ENCODE measurements at regions not wholly inside any gene's neighbourhood (a gene's known extent, or its start where the extent isn't known, plus 50 kb on each side); places are given as distances from the start of the nearest gene placed in this dataset.

DNA sequence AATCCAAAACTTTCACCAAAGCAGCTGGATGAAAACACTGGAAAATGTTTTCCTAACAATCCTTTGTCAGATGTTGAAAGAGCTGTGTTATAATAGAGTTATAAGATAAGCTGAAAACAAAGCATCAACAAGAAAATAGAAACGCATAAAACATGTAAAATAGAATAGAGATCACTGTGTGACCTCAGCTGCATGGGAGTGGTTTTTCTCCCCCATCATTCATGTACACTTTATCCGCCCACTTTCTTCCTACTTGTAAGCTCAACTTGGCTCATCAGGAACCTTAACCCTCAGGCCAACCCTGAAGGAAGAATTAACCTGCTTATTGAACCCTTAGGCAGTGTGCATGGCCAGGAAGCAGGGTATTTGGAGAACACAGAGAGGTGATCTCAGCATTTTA lies 238.5 kb upstream of the PMFBP1 start:
- TF ChIP-seq, protein P1, sequence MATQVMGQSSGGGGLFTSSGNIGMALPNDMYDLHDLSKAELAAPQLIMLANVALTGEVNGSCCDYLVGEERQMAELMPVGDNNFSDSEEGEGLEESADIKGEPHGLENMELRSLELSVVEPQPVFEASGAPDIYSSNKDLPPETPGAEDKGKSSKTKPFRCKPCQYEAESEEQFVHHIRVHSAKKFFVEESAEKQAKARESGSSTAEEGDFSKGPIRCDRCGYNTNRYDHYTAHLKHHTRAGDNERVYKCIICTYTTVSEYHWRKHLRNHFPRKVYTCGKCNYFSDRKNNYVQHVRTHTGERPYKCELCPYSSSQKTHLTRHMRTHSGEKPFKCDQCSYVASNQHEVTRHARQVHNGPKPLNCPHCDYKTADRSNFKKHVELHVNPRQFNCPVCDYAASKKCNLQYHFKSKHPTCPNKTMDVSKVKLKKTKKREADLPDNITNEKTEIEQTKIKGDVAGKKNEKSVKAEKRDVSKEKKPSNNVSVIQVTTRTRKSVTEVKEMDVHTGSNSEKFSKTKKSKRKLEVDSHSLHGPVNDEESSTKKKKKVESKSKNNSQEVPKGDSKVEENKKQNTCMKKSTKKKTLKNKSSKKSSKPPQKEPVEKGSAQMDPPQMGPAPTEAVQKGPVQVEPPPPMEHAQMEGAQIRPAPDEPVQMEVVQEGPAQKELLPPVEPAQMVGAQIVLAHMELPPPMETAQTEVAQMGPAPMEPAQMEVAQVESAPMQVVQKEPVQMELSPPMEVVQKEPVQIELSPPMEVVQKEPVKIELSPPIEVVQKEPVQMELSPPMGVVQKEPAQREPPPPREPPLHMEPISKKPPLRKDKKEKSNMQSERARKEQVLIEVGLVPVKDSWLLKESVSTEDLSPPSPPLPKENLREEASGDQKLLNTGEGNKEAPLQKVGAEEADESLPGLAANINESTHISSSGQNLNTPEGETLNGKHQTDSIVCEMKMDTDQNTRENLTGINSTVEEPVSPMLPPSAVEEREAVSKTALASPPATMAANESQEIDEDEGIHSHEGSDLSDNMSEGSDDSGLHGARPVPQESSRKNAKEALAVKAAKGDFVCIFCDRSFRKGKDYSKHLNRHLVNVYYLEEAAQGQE (tag by site-specific recombination; IDR thresholded peaks at IDR 0.05) = no peak
- TF ChIP-seq ZBTB21 (tag by site-specific recombination; IDR thresholded peaks at IDR 0.05) (no peak), ZNF555 (tag by site-specific recombination; conservative IDR thresholded peaks at IDR 0.05) (no peak), ZNF530 (tag by site-specific recombination; IDR thresholded peaks at IDR 0.05; ENCODE audit: low read depth) (no peak), KLF16 (tag by site-specific recombination; IDR thresholded peaks at IDR 0.05) (no peak), TRIM28 (IDR thresholded peaks at IDR 0.05; ENCODE audit: borderline replicate concordance, low read length) (no peak), ZNF121 (tag by site-specific recombination; IDR thresholded peaks at IDR 0.05) (no peak)
- TF ChIP-seq, protein P2, sequence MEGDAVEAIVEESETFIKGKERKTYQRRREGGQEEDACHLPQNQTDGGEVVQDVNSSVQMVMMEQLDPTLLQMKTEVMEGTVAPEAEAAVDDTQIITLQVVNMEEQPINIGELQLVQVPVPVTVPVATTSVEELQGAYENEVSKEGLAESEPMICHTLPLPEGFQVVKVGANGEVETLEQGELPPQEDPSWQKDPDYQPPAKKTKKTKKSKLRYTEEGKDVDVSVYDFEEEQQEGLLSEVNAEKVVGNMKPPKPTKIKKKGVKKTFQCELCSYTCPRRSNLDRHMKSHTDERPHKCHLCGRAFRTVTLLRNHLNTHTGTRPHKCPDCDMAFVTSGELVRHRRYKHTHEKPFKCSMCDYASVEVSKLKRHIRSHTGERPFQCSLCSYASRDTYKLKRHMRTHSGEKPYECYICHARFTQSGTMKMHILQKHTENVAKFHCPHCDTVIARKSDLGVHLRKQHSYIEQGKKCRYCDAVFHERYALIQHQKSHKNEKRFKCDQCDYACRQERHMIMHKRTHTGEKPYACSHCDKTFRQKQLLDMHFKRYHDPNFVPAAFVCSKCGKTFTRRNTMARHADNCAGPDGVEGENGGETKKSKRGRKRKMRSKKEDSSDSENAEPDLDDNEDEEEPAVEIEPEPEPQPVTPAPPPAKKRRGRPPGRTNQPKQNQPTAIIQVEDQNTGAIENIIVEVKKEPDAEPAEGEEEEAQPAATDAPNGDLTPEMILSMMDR (tag by site-specific recombination; IDR thresholded peaks at IDR 0.05) = no peak
- TF ChIP-seq, protein P3, sequence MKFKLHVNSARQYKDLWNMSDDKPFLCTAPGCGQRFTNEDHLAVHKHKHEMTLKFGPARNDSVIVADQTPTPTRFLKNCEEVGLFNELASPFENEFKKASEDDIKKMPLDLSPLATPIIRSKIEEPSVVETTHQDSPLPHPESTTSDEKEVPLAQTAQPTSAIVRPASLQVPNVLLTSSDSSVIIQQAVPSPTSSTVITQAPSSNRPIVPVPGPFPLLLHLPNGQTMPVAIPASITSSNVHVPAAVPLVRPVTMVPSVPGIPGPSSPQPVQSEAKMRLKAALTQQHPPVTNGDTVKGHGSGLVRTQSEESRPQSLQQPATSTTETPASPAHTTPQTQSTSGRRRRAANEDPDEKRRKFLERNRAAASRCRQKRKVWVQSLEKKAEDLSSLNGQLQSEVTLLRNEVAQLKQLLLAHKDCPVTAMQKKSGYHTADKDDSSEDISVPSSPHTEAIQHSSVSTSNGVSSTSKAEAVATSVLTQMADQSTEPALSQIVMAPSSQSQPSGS (tag by site-specific recombination; IDR thresholded peaks at IDR 0.05; ENCODE audit: low read depth) = no peak
- TF ChIP-seq, protein P4, sequence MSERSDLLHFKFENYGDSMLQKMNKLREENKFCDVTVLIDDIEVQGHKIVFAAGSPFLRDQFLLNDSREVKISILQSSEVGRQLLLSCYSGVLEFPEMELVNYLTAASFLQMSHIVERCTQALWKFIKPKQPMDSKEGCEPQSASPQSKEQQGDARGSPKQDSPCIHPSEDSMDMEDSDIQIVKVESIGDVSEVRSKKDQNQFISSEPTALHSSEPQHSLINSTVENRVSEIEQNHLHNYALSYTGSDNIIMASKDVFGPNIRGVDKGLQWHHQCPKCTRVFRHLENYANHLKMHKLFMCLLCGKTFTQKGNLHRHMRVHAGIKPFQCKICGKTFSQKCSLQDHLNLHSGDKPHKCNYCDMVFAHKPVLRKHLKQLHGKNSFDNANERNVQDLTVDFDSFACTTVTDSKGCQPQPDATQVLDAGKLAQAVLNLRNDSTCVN (tag by site-specific recombination; optimal IDR thresholded peaks at IDR 0.05) = no peak
- TF ChIP-seq, protein P5, sequence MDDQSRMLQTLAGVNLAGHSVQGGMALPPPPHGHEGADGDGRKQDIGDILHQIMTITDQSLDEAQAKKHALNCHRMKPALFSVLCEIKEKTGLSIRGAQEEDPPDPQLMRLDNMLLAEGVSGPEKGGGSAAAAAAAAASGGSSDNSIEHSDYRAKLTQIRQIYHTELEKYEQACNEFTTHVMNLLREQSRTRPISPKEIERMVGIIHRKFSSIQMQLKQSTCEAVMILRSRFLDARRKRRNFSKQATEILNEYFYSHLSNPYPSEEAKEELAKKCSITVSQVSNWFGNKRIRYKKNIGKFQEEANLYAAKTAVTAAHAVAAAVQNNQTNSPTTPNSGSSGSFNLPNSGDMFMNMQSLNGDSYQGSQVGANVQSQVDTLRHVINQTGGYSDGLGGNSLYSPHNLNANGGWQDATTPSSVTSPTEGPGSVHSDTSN (CRISPR knock-in tag; IDR thresholded peaks at IDR 0.05) = no peak
- TF ChIP-seq, protein P6, sequence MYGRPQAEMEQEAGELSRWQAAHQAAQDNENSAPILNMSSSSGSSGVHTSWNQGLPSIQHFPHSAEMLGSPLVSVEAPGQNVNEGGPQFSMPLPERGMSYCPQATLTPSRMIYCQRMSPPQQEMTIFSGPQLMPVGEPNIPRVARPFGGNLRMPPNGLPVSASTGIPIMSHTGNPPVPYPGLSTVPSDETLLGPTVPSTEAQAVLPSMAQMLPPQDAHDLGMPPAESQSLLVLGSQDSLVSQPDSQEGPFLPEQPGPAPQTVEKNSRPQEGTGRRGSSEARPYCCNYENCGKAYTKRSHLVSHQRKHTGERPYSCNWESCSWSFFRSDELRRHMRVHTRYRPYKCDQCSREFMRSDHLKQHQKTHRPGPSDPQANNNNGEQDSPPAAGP (tag by site-specific recombination; IDR thresholded peaks at IDR 0.05) = no peak
- TF ChIP-seq, protein P7, sequence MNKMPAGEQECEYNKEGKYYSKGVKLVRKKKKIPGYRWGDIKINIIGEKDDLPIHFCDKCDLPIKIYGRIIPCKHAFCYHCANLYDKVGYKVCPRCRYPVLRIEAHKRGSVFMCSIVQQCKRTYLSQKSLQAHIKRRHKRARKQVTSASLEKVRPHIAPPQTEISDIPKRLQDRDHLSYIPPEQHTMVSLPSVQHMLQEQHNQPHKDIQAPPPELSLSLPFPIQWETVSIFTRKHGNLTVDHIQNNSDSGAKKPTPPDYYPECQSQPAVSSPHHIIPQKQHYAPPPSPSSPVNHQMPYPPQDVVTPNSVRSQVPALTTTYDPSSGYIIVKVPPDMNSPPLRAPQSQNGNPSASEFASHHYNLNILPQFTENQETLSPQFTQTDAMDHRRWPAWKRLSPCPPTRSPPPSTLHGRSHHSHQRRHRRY (tag by site-specific recombination; IDR thresholded peaks at IDR 0.05) = no peak
- TF ChIP-seq, protein P8, sequence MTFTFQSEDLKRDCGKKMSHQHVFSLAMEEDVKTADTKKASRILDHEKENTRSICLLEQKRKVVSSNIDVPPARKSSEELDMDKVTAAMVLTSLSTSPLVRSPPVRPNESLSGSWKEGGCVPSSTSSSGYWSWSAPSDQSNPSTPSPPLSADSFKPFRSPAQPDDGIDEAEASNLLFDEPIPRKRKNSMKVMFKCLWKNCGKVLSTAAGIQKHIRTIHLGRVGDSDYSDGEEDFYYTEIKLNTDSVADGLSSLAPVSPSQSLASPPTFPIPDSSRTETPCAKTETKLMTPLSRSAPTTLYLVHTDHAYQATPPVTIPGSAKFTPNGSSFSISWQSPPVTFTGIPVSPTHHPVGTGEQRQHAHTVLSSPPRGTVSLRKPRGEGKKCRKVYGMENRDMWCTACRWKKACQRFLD (tag by site-specific recombination; IDR thresholded peaks at IDR 0.05) = no peak
